ENCODE measurements at regions not wholly inside any gene's neighbourhood (a gene's known extent, or its start where the extent isn't known, plus 50 kb on each side); places are given as distances from the start of the nearest gene placed in this dataset.

- no peak for DNase-seq (ENCODE audit: low read depth, low spot score)
Measured at GRCh38 chr1:232477728-232478127, 152.2 kb downstream of the SIPA1L2 start.

- no peak for DNase-seq (ENCODE audit: low read depth, low spot score)
Measured at GRCh38 chr1:232476538-232476950, 153.4 kb downstream of the SIPA1L2 start.

GRCh38 chr1:232474826-232475225, 155.1 kb downstream of the SIPA1L2 start:
- DNase-seq (ENCODE audit: low read depth, low spot score): no peak

GRCh38 chr1:232473900-232474299, 156.0 kb downstream of the SIPA1L2 start:
- no peak for DNase-seq (ENCODE audit: low read depth, low spot score)

- DNase-seq (ENCODE audit: low read depth, low spot score): no peak
Measured at GRCh38 chr1:232473324-232473723, 156.6 kb downstream of the SIPA1L2 start.

DNA sequence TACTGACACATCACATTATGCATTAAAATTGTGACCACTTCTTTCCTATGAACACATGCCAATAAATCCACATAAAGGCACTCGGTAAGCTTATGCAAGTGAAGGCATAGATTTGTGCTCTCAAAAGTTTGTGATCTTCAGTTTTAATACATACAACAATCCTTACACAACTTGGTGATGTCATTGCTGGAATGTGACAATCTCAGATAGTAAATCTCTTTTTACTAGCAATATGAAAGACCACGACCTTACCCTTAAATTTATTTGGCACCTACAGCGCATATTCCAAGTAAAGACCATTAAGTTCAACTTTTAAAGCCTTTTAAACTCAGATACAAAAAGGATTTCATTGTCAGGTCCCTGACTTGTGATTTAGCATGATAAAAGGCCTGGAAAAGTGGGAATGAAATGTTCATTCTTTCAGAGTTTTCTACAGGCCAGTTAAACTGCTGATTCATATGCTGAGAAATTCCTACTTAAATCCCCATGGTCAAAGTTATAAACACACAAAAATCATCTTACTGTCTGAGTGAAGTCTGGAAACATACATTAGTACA, 157.4 kb downstream of the SIPA1L2 start:
- no peak for DNase-seq (ENCODE audit: low read depth, low spot score)

GRCh38 chr1:232471250-232471649, 158.7 kb downstream of the SIPA1L2 start:
- DNase-seq (ENCODE audit: low read depth, low spot score): no peak

- no peak for DNase-seq (ENCODE audit: low read depth, low spot score)
Measured at GRCh38 chr1:232470711-232471110, 159.2 kb downstream of the SIPA1L2 start.

- no peak for DNase-seq (ENCODE audit: low read depth, low spot score)
Measured at GRCh38 chr1:232468249-232468648, 161.7 kb downstream of the SIPA1L2 start.

DNA sequence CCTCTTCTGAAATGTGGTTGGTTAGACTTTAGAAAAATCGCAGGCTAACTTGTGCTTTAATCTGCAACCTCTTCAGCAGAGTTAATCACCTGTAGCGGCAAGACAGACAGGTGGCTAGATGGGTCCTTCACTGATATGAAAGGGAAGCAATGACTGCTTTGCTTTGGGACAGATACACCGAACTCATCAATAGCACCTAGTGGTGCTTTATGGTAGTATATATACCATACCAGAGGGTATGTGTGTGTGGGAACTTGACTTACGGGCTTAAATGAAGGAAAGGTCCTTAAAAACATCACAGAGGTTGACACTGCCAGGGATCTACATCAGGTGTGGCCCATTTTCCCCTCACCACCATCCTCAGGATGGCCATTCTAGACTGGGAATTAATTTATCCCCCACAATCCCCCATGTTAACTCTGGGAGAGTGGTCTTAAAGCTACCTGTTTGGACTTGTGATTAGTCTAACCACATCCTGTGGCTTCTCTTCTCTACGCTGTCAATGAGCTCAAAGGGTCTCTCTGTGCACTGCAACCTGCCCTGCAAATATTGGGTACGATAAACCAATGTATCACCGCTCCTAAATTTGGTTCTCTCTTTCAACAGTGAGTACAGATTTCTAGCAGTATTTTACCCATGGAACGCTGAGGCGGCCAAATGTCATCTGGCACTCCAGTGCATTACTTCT, 162.7 kb downstream of the SIPA1L2 start:
- DNase-seq (ENCODE audit: low read depth, low spot score): no peak

GRCh38 chr1:232464325-232464724, 165.6 kb downstream of the SIPA1L2 start:
- DNase-seq (ENCODE audit: low read depth, low spot score): no peak

GRCh38 chr1:232463225-232463624, 166.7 kb downstream of the SIPA1L2 start:
- DNase-seq (ENCODE audit: low read depth, low spot score): no peak

- no peak for DNase-seq (ENCODE audit: low read depth, low spot score)
Measured at GRCh38 chr1:232462213-232462612, 167.7 kb downstream of the SIPA1L2 start.

DNA sequence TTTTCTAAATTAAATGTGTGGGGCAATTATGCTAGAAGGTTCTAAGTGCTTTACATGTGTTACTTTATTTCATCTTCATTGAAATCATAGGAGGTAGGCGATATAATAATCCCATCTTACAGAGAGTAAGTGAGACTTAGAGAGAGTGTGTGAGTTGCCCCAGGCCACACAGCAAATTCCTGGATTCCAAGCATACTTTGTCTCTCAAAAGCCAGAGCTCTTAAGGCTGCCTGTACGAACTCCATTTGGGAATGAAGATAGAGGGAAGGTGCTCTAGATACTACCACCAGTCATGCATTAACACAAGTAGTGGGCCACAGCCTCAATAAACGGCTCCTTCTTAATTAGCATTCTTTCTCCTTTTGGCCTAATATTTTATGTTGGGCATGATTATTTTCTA, 170.1 kb downstream of the SIPA1L2 start:
- DNase-seq (ENCODE audit: low read depth, low spot score): no peak

- DNase-seq (ENCODE audit: low read depth, low spot score): no peak
Measured at GRCh38 chr1:232459087-232459486, 170.8 kb downstream of the SIPA1L2 start.

DNA sequence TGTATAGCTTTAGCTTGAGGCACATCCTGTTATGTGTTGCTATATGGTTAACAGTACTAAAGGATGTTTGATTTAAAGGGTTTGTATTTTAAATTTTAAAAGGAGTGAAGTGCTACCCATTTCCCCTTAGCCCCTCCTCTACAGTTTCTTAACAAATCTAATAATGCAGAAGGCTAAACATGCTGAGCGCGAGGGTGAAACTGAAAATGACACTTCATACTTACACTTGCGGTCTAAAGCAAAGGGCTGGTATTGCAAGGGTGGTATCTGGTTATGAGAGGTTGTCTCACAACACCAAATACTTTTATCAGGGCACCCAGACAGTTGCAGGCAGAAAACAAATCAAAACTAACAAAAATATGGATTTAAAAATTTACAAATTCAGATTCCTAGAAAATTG, 172.3 kb downstream of the SIPA1L2 start:
- no peak for DNase-seq (ENCODE audit: low read depth, low spot score)

DNA sequence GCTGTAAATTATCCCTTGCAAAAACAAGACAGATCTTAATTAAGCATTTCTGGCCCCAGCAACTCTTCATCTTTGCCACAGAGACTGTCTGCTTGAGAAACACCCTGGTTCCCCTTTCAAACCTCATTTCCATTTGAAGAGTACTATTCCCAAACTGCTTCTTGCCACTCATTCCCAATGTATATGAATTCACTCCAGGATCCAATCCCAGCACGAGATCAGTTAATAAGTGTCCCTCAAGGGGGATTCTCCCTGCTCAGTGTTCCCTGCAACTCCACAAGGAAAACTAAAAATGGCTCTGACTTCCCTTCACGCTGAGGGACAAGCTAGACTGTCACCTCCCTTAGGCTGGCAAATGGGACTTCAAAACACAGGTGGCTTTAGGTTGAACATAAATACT, 173.2 kb downstream of the SIPA1L2 start:
- DNase-seq (ENCODE audit: low read depth, low spot score): no peak

GRCh38 chr1:232454227-232454886, 175.6 kb downstream of the SIPA1L2 start:
- DNase-seq (ENCODE audit: low read depth, low spot score): no peak

DNA sequence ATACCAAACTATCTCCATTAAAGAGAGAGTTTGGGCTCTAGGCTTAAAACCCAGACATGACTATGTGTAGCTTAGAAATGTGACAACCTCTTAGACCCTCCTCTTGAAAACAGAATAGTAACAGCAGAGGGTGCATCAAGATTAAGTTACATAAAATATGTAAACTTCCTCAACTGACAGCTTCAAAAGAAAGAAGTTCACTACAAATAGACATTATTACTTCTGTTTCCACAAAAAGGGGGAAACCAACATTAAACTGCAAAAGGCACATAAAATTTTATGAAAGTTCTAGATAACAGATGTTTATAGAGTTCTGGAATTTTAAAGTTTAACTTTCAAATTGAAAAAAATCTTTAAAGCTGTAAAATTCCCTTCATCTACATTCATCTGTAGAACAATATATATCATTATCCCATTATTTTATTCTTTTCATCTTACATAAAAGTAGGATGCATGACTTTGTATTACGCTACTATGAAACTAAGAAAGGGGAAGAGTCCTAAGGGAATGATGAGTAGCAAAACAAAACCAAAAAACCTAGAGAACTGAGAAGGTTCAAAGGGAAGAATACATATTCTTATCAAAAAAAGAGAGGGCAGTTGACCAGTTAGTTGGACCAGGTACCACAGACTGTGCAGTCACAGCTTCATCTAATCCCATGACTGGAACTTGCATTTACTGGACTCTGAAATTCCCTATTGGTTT, 177.0 kb downstream of the SIPA1L2 start:
- DNase-seq (ENCODE audit: low read depth, low spot score): no peak

- no peak for DNase-seq (ENCODE audit: low read depth, low spot score)
Measured at GRCh38 chr1:232452117-232452516, 177.8 kb downstream of the SIPA1L2 start.

DNA sequence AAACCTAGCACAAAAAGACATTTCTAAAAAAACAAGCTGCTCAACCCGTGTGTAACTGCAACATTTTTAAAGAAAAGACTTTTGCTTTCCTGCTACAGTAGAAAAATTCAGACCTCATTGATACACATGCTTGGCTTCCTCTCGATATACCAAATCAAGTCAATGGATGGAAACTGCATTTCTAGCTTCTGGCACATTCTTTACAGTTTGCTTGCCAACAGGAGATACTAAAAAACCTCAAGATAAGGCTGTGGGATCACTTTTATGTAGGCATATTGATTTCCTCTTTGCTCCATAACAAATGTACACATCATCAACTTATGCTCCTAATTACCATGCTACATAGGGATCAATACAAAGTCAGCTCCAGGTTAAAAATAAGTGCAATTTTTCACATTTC, 178.4 kb downstream of the SIPA1L2 start:
- DNase-seq (ENCODE audit: low read depth, low spot score): no peak

DNA sequence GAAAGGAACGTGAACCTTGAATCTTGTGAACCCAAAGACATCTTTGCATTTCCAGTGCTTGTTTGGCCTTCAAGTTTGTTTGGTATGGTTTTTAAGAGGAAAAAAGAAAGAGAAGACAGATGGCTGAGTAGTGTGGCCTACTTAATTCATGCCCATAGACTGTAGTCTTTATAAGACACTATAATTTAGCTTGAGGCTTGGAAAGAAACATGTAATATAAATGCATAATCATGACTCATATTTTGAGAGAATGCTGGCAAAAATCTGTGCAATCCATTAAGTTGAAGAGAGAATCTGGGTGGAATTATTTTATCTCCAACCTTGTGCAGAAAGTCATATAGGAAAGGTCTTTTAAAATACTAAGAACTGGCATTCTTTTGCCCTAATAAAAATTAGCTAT, 179.3 kb downstream of the SIPA1L2 start:
- no peak for DNase-seq (ENCODE audit: low read depth, low spot score)

- DNase-seq (ENCODE audit: low read depth, low spot score): no peak
Measured at GRCh38 chr1:232447125-232447524, 182.8 kb downstream of the SIPA1L2 start.
